ENCODE measurements at regions not wholly inside any gene's neighbourhood (a gene's known extent, or its start where the extent isn't known, plus 50 kb on each side); places are given as distances from the start of the nearest gene placed in this dataset.

- Histone ChIP-seq H3K27ac (replicated peaks; ENCODE audit: low read length) (no peak overlapping the region), H2BK15ac (ENCODE audit: low read length) (no peak overlapping the region), H2BK120ac (ENCODE audit: low read depth, low read length) (no peak overlapping the region), H3K27me3 (ENCODE audit: control insufficient read depth in 3 of 3, insufficient read depth in 3 of 3, low read depth in 1 of 3, low read length in 3 of 3) (no peaks in the 10 kb centered on the region), H3K14ac (ENCODE audit: low read length) (no peak overlapping the region), H3K4me1 (ENCODE audit: control insufficient read depth in 2 of 2, insufficient read depth in 1 of 2, low read depth in 1 of 2, low read length in 2 of 2) (no peaks in the 10 kb centered on the region), H2BK5ac (ENCODE audit: low read length) (no peak overlapping the region), H3K9me3 (replicated peaks in 1 of 2; ENCODE audit: control insufficient read depth in 2 of 2, insufficient read depth in 1 of 2, low read depth in 1 of 2, low read length in 2 of 2) (no peaks in the 10 kb centered on the region), H3K79me1 (ENCODE audit: low read depth, low read length) (no peaks in the 10 kb centered on the region), H2AK5ac (ENCODE audit: low read depth, low read length) (no peak overlapping the region), H2BK12ac (ENCODE audit: low read length) (no peak overlapping the region), H3K9ac (ENCODE audit: low read depth, low read length, poor library complexity) (no peak overlapping the region), H3K4ac (ENCODE audit: low read length) (no peak overlapping the region), H4K91ac (ENCODE audit: low read depth, low read length, poor library complexity) (no peak overlapping the region), H3K4me3 (ENCODE audit: low read length in 2 of 2) (no peak overlapping the region), H3K18ac (ENCODE audit: low read length) (no peak overlapping the region), H3K23ac (ENCODE audit: low read depth, low read length, poor library complexity) (no peak overlapping the region), H4K8ac (ENCODE audit: low read depth, low read length) (no peak overlapping the region), H3K4me2 (ENCODE audit: insufficient read depth, low read length, poor library complexity, severe bottlenecking) (no peak overlapping the region), H3K36me3 (replicated peaks in 1 of 2; ENCODE audit: control insufficient read depth in 2 of 2, insufficient read depth in 2 of 2, low read length in 2 of 2) (no peaks in the 10 kb centered on the region), H2AFZ (ENCODE audit: low read length) (no peak overlapping the region)
- no peak for DNase-seq (ENCODE audit: low spot score)
- no CpG with 5 or more reads among the region's 1 CpG for WGBS, 2 donors (ENCODE audit: extremely low coverage in 2 of 2, insufficient read length in 2 of 2, insufficient replicate concordance in 1 of 2)
Observed at GRCh38 chr5:90182726-90183125, 226.8 kb downstream of the CETN3 start.

- Histone ChIP-seq H2AFZ (ENCODE audit: low read length) (no peak overlapping the region), H2BK120ac (ENCODE audit: low read depth, low read length) (no peak overlapping the region), H2BK15ac (ENCODE audit: low read length) (no peak overlapping the region), H3K4me1 (ENCODE audit: control insufficient read depth in 2 of 2, insufficient read depth in 1 of 2, low read depth in 1 of 2, low read length in 2 of 2) (peaks cover 0 to 2% of the 10 kb centered on the region in 2 donors), H3K27ac (replicated peaks; ENCODE audit: low read length) (no peak overlapping the region), H3K27me3 (ENCODE audit: control insufficient read depth in 3 of 3, insufficient read depth in 3 of 3, low read depth in 1 of 3, low read length in 3 of 3) (no peaks in the 10 kb centered on the region), H3K9me3 (replicated peaks in 1 of 2; ENCODE audit: control insufficient read depth in 2 of 2, insufficient read depth in 1 of 2, low read depth in 1 of 2, low read length in 2 of 2) (peaks cover 0 to 2% of the 10 kb centered on the region in 2 donors), H2AK5ac (ENCODE audit: low read depth, low read length) (no peak overlapping the region), H3K14ac (ENCODE audit: low read length) (no peak overlapping the region), H3K18ac (ENCODE audit: low read length) (no peak overlapping the region), H3K23ac (ENCODE audit: low read depth, low read length, poor library complexity) (no peak overlapping the region), H3K4me3 (ENCODE audit: low read length in 2 of 2) (no peak overlapping the region), H2BK5ac (ENCODE audit: low read length) (no peak overlapping the region), H4K8ac (ENCODE audit: low read depth, low read length) (no peak overlapping the region), H3K9ac (ENCODE audit: low read depth, low read length, poor library complexity) (no peak overlapping the region), H3K4ac (ENCODE audit: low read length) (no peak overlapping the region), H4K91ac (ENCODE audit: low read depth, low read length, poor library complexity) (no peak overlapping the region), H3K79me1 (ENCODE audit: low read depth, low read length) (no peaks in the 10 kb centered on the region), H2BK12ac (ENCODE audit: low read length) (no peak overlapping the region), H3K36me3 (replicated peaks in 1 of 2; ENCODE audit: control insufficient read depth in 2 of 2, insufficient read depth in 2 of 2, low read length in 2 of 2) (no peaks in the 10 kb centered on the region), H3K4me2 (ENCODE audit: insufficient read depth, low read length, poor library complexity, severe bottlenecking) (no peak overlapping the region)
- WGBS, 2 donors (ENCODE audit: extremely low coverage in 2 of 2, insufficient read length in 2 of 2, insufficient replicate concordance in 1 of 2): no CpG with 5 or more reads among the region's 4 CpGs
- no peak for DNase-seq (ENCODE audit: low spot score)
Observed at GRCh38 chr5:90174236-90174635, 235.3 kb downstream of the CETN3 start.

- H3K18ac ChIP-seq (ENCODE audit: low read length): no peak overlapping the region
- no peak overlapping the region for H3K27ac ChIP-seq (replicated peaks; ENCODE audit: low read length)
- no peaks in the 10 kb centered on the region for H3K79me1 ChIP-seq (ENCODE audit: low read depth, low read length)
- peaks cover 0 to 2% of the 10 kb centered on the region in 2 donors for H3K4me1 ChIP-seq (ENCODE audit: control insufficient read depth in 2 of 2, insufficient read depth in 1 of 2, low read depth in 1 of 2, low read length in 2 of 2)
- H3K36me3 ChIP-seq (replicated peaks in 1 of 2; ENCODE audit: control insufficient read depth in 2 of 2, insufficient read depth in 2 of 2, low read length in 2 of 2): no peaks in the 10 kb centered on the region
- H2BK12ac ChIP-seq (ENCODE audit: low read length): no peak overlapping the region
- H4K91ac ChIP-seq (ENCODE audit: low read depth, low read length, poor library complexity): no peak overlapping the region
- H3K14ac ChIP-seq (ENCODE audit: low read length): no peak overlapping the region
- H3K4ac ChIP-seq (ENCODE audit: low read length): no peak overlapping the region
- no peak overlapping the region for H3K4me3 ChIP-seq (ENCODE audit: low read length in 2 of 2)
- no peak overlapping the region for H2BK15ac ChIP-seq (ENCODE audit: low read length)
- no peak overlapping the region for H2BK120ac ChIP-seq (ENCODE audit: low read depth, low read length)
- no peak overlapping the region for H3K4me2 ChIP-seq (ENCODE audit: insufficient read depth, low read length, poor library complexity, severe bottlenecking)
- WGBS, 2 donors (ENCODE audit: extremely low coverage in 2 of 2, insufficient read length in 2 of 2, insufficient replicate concordance in 1 of 2): no CpG with 5 or more reads among the region's 1 CpG
- H3K9ac ChIP-seq (ENCODE audit: low read depth, low read length, poor library complexity): no peak overlapping the region
- no peak overlapping the region for H2AK5ac ChIP-seq (ENCODE audit: low read depth, low read length)
- H2AFZ ChIP-seq (ENCODE audit: low read length): no peak overlapping the region
- H2BK5ac ChIP-seq (ENCODE audit: low read length): no peak overlapping the region
- DNase-seq (ENCODE audit: low spot score): no peak
- H3K9me3 ChIP-seq (replicated peaks in 1 of 2; ENCODE audit: control insufficient read depth in 2 of 2, insufficient read depth in 1 of 2, low read depth in 1 of 2, low read length in 2 of 2): peaks cover 0 to 2% of the 10 kb centered on the region in 2 donors
- H4K8ac ChIP-seq (ENCODE audit: low read depth, low read length): no peak overlapping the region
- H3K23ac ChIP-seq (ENCODE audit: low read depth, low read length, poor library complexity): no peak overlapping the region
- H3K27me3 ChIP-seq (ENCODE audit: control insufficient read depth in 3 of 3, insufficient read depth in 3 of 3, low read depth in 1 of 3, low read length in 3 of 3): no peaks in the 10 kb centered on the region
Observed at GRCh38 chr5:90173299-90174030, 236.1 kb downstream of the CETN3 start.

- no peak overlapping the region for H4K8ac ChIP-seq (ENCODE audit: low read depth, low read length)
- no peaks in the 10 kb centered on the region for H3K27me3 ChIP-seq (ENCODE audit: control insufficient read depth in 3 of 3, insufficient read depth in 3 of 3, low read depth in 1 of 3, low read length in 3 of 3)
- H3K9me3 ChIP-seq (replicated peaks in 1 of 2; ENCODE audit: control insufficient read depth in 2 of 2, insufficient read depth in 1 of 2, low read depth in 1 of 2, low read length in 2 of 2): peaks cover 0 to 2% of the 10 kb centered on the region in 2 donors
- H3K14ac ChIP-seq (ENCODE audit: low read length): no peak overlapping the region
- H2BK5ac ChIP-seq (ENCODE audit: low read length): no peak overlapping the region
- no peak overlapping the region for H2AK5ac ChIP-seq (ENCODE audit: low read depth, low read length)
- H3K23ac ChIP-seq (ENCODE audit: low read depth, low read length, poor library complexity): no peak overlapping the region
- DNase-seq (ENCODE audit: low spot score): no peak
- no peak overlapping the region for H3K4me2 ChIP-seq (ENCODE audit: insufficient read depth, low read length, poor library complexity, severe bottlenecking)
- H3K4ac ChIP-seq (ENCODE audit: low read length): no peak overlapping the region
- no peaks in the 10 kb centered on the region for H3K36me3 ChIP-seq (replicated peaks in 1 of 2; ENCODE audit: control insufficient read depth in 2 of 2, insufficient read depth in 2 of 2, low read length in 2 of 2)
- no peaks in the 10 kb centered on the region for H3K79me1 ChIP-seq (ENCODE audit: low read depth, low read length)
- no CpG with 5 or more reads among the region's 1 CpG for WGBS, 2 donors (ENCODE audit: extremely low coverage in 2 of 2, insufficient read length in 2 of 2, insufficient replicate concordance in 1 of 2)
- no peak overlapping the region for H2BK15ac ChIP-seq (ENCODE audit: low read length)
- no peak overlapping the region for H3K27ac ChIP-seq (replicated peaks; ENCODE audit: low read length)
- no peak overlapping the region for H3K4me3 ChIP-seq (ENCODE audit: low read length in 2 of 2)
- H3K9ac ChIP-seq (ENCODE audit: low read depth, low read length, poor library complexity): no peak overlapping the region
- peaks cover 0 to 2% of the 10 kb centered on the region in 2 donors for H3K4me1 ChIP-seq (ENCODE audit: control insufficient read depth in 2 of 2, insufficient read depth in 1 of 2, low read depth in 1 of 2, low read length in 2 of 2)
- no peak overlapping the region for H3K18ac ChIP-seq (ENCODE audit: low read length)
- H2BK12ac ChIP-seq (ENCODE audit: low read length): no peak overlapping the region
- H2BK120ac ChIP-seq (ENCODE audit: low read depth, low read length): no peak overlapping the region
- no peak overlapping the region for H2AFZ ChIP-seq (ENCODE audit: low read length)
- no peak overlapping the region for H4K91ac ChIP-seq (ENCODE audit: low read depth, low read length, poor library complexity)
Observed at GRCh38 chr5:90171466-90171865, 238.1 kb downstream of the CETN3 start.

All from neuronal stem cell (in vitro differentiated cells).